SK-N-SH (cell line): ENCODE measurements at regions not wholly inside any gene's neighbourhood (a gene's known extent, or its start where the extent isn't known, plus 50 kb on each side); places are given as distances from the start of the nearest gene placed in this dataset.

Experiments
- RXRA ChIP-seq: IDR thresholded peaks from 2 replicates; pipeline ENCODE4 v1.4.0; 2012; ENCODE audit warnings: low read depth, mild to moderate bottlenecking, borderline replicate concordance
- SMC3 ChIP-seq: IDR thresholded peaks from 2 replicates; pipeline ENCODE4 v1.6.1; 2012; ENCODE audit warnings: low read depth, low read length, improper control_type of control experiment
- USF2 ChIP-seq: fragments of 150-350 bp; IDR thresholded peaks from 2 replicates; pipeline ENCODE4 v1.6.1; 2017; ENCODE audit warnings: antibody characterized with exemption, low read length, low read depth, borderline replicate concordance
- TF ChIP-seq, protein P1 (sequence below): IDR thresholded peaks from 2 replicates; pipeline ENCODE4 v1.6.1; 2012; ENCODE audit warnings: mild to moderate bottlenecking, low read depth, low read length, moderate library complexity
- TF ChIP-seq, protein P2 (sequence below): IDR thresholded peaks from 2 replicates; pipeline ENCODE4; 2012

DNA sequence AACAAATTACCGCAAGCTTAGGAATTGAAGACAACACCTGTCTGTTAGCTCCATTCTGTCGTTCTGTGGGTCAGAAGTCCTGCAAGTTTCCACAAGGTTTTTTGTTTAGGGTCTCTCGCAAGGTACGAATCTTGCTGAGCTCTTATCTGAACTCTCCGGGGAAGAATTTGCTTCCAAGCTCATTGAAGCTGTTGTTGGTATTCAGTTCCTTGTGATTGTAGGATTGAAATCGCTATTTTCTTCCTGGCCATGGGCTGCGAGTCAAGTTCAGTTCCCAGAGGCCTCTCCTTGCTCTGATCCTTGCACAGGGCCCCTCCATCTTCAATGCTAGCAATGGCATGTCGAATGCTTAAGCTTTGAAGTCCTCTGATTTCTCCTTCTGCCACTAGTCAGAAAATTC is 53.5 kb upstream of the CNTLN start:
- TF ChIP-seq RXRA (no peak), USF2 (no peak), SMC3 (no peak)
- TF ChIP-seq, protein P1, sequence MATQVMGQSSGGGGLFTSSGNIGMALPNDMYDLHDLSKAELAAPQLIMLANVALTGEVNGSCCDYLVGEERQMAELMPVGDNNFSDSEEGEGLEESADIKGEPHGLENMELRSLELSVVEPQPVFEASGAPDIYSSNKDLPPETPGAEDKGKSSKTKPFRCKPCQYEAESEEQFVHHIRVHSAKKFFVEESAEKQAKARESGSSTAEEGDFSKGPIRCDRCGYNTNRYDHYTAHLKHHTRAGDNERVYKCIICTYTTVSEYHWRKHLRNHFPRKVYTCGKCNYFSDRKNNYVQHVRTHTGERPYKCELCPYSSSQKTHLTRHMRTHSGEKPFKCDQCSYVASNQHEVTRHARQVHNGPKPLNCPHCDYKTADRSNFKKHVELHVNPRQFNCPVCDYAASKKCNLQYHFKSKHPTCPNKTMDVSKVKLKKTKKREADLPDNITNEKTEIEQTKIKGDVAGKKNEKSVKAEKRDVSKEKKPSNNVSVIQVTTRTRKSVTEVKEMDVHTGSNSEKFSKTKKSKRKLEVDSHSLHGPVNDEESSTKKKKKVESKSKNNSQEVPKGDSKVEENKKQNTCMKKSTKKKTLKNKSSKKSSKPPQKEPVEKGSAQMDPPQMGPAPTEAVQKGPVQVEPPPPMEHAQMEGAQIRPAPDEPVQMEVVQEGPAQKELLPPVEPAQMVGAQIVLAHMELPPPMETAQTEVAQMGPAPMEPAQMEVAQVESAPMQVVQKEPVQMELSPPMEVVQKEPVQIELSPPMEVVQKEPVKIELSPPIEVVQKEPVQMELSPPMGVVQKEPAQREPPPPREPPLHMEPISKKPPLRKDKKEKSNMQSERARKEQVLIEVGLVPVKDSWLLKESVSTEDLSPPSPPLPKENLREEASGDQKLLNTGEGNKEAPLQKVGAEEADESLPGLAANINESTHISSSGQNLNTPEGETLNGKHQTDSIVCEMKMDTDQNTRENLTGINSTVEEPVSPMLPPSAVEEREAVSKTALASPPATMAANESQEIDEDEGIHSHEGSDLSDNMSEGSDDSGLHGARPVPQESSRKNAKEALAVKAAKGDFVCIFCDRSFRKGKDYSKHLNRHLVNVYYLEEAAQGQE = no peak
- TF ChIP-seq, protein P2, sequence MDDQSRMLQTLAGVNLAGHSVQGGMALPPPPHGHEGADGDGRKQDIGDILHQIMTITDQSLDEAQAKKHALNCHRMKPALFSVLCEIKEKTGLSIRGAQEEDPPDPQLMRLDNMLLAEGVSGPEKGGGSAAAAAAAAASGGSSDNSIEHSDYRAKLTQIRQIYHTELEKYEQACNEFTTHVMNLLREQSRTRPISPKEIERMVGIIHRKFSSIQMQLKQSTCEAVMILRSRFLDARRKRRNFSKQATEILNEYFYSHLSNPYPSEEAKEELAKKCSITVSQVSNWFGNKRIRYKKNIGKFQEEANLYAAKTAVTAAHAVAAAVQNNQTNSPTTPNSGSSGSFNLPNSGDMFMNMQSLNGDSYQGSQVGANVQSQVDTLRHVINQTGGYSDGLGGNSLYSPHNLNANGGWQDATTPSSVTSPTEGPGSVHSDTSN = no peak
